HG03039 (cell line): ENCODE measurements at regions not wholly inside any gene's neighbourhood (a gene's known extent, or its start where the extent isn't known, plus 50 kb on each side); places are given as distances from the start of the nearest gene placed in this dataset.

Experiments used
- ATAC-seq: cut with Tn5 transposase; IDR thresholded peaks from one replicate; pipeline ENCODE4 v1.9.1; 2021; ENCODE audit warnings: mild to moderate bottlenecking, moderate library complexity; ENCODE audit not compliant: unreplicated experiment

DNA sequence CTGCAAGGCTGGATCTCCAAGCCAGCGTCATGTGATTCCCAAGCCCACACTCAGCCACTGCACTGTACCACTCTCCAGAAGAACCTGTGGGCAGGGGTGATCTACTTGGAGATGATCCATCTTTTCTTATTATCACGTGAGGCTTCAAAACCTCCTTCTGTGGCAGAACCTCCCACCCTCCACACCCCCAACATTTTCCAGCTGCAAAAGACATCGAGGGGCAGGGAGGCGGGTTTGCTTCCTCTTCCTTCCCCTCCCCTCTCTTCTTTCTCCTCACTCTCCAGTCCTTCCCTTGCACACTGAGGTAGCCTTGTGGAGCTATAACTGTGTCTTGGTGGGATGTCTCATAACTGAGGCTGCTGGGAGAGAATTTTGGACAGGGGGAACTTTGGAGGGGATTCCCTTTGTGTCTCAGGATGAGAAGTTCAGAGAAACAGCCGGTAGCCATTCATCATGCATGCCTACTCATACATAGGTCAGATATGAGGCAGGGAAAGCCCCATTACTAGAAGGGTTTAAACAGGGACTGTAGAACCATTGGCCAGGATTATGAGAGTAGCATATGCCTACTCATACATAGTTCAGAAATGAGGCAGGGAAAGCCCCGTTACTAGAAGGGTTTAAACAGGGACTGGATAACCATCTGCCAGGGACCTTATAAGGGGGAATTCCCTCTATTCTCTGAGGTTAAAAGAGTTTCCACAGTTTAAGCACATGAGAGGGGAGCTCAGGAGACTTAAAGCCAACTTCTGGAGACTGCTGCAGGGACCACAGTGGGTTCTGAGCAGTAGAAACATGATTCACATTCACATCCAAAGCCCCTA is 420.7 kb upstream of the CADM1 start:
- peak; percentile 79 for ATAC-seq

DNA sequence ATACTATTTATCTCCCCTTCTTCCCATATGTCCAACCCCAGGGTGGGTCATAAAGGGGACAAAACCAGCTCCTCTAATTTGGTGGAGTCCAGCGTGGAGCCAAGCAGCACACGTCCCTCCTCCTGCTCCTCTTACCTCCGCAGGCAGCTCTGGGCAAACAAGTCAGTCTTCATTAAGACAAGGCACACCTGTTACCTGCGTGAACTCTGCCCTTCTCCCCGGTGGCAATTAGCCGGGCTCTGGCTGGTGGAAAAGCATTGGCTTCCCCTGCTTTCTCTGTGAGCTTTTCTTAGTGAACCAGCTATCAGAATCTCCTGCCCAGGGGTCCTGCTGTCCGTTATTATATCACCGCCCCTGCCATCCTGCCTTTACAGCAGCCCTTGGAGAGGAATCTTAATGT is 418.7 kb upstream of the CADM1 start:
- ATAC-seq, result no peak

DNA sequence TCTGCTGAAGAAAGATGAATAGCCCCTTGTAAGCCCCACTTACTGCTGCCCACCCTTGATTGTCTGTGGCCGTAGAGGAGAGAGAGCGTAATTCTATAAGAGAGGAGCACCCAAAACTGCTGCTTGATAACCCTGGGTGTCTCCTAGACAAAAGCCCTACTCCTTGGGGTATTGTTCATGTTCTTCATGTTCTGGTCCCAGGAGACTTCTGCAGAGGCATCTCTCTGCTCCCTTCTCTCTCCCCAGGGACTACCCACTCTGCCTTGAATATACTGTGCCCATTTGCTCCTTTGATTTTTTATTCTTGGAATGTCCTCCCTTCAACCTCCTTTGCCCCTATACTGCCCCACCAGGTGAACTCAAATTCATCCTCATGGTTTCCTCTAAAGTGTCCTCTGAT is 417.8 kb upstream of the CADM1 start:
- no peak for ATAC-seq

DNA sequence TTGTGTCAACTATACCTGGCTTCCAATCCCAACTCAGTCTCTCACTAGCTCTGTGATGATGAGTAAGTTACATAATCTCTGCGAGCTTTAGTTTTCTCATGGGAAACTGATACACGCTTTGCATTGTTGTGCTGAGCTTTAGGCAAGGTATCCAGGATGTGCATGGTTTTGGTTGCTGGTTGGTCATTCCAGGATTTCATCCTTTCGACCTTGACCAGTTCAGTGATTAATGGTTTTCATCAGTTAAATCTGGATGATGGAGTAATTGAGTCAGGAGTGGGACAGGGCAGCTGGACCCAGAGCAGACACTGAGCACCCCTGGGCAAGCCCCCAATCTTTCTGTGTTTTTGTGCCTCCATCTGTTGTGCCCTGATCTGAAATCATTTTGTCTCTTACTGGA is 417.3 kb upstream of the CADM1 start:
- no peak for ATAC-seq

DNA sequence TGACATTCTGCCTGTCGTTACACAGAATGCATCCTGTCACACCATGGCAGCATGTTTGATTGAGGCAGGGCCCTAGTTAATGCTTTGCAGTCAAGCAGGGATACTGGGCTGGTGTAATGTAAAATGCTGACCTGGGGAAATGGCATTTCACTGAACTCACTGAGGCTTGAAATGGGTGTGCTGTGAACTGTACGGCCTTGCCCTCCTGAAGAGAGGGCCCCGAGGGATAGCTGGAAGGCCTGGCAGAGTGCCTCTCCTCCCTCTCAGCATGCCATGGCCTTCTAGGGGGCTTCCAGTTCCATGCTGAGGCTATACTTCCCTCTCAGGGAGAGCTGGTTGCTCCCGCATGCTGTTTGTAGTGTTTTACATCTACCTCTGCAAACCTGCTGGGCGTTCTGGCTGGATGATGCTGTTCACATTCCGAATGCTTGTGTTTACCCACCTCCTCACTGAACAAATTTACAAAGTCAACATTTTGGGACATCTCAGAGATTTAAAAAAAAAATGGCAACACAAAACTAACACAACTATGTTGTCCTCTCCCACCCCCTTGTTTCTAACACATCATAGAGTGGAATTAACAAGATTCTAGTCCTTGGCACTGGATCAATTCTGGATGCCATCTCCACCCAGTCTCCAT is 416.7 kb upstream of the CADM1 start:
- no peak for ATAC-seq

DNA sequence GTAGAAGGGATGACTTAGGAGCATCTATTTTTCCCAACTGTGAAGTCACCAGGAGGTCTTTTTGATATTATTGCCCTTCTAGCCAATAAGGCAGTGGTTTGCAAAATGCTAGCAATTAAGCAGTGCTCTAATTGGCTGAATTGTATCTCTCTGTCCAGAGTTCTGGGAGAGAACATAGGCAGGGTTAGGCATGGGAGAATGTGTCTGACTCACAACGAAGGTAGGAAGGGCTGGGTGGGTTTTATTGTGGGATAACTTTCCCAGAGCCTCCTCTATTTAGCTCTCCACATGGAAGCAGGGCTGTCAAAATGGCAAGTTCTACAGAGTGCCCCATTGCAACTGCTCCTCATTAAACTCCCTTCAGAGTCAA is 415.9 kb upstream of the CADM1 start:
- no peak for ATAC-seq

DNA sequence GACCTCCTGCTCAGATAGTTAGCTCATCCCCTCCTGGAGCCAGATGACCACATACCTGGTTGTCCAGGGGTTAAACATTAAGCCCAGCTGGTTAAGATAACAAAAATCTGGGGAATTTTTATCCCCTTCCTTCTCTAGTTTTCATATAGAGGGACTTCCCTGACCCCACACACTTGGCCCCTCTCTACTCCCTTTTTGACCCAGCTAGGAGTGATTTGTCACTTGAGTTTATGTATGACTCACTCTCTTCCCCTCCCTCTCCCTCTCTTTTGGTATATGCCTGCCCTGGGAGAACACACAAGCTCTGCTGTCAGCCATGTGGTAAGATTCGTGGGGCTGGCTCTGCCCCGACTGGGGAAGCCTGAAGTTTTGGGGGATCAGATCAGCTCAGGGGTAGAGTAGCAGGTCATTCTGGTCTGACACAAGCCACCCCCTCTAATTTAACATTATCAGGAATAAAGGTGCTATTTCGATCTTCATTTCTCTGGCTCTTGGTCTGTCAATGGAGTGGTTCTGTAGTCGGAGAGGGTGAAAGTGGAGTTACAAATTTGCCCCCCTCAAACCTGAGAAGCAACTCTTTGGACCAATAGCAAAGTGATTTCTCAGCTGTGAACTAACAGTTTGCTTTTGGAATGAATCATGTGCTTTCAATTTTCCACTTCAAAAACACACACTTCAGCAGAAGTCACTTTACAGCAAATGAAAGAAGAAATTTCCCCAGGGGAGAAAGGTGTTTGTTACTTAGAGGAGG is 415.3 kb upstream of the CADM1 start:
- ATAC-seq, result peak; percentile 51

DNA sequence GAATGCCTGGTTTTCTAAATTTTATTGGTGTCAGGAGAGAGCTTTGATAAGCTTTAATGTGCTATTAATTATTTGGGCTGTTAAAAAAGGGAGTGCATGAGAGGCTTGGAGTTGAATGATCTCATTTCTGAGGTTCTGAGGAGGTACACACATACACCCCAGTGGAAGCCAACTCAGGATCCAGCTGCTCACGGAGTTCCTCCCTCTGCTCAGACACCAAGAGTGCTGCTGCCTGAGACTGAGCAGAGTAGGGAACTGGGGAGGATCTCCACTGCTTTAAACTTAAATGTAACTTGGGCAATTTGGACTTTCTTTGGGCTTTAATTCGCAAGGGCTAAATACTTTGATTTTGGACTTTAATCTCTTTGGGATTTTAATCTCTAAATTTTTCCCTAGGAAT is 414.4 kb upstream of the CADM1 start:
- no peak for ATAC-seq

DNA sequence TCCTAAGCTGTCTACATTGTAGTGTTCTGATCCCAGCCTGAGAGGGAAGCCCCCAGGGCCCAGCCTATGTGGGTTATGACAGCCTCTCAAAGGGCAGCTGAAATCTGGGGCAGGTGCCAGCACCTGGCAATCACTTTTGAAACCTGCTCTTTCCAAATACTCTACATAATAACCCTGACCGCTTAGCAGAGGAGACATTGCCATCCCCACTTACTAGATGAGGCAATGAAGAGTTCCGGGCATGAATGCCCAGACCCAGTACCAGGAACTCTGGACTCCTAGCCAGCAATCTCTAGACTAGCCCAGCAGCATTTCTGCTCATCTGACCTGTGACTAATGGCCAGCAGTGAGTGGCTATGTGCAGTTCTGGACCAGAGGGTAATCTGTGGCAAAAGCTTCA is 412.4 kb upstream of the CADM1 start:
- no peak for ATAC-seq

DNA sequence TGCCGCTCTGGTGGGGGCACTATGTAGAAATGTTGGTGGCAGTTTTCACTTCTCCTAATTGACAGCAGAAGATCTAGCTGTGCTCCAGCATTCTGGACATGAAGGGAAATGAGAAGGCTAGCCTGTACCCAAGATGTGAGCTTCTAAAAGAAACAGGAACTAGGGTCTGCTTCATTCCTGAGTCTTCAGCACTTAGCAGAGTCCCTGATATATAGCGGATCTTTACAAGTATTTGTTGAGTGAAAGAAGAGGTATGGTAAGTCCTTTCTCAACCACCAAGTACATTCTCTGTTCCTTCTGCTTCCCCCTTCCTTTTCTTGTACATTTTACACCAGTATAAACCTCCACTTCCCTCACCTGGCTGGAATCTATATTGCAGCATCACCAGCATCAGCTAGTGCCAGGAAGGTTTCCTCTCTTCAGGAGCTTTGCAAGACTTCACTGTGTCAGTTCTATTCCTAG is 408.3 kb upstream of the CADM1 start:
- no peak for ATAC-seq

DNA sequence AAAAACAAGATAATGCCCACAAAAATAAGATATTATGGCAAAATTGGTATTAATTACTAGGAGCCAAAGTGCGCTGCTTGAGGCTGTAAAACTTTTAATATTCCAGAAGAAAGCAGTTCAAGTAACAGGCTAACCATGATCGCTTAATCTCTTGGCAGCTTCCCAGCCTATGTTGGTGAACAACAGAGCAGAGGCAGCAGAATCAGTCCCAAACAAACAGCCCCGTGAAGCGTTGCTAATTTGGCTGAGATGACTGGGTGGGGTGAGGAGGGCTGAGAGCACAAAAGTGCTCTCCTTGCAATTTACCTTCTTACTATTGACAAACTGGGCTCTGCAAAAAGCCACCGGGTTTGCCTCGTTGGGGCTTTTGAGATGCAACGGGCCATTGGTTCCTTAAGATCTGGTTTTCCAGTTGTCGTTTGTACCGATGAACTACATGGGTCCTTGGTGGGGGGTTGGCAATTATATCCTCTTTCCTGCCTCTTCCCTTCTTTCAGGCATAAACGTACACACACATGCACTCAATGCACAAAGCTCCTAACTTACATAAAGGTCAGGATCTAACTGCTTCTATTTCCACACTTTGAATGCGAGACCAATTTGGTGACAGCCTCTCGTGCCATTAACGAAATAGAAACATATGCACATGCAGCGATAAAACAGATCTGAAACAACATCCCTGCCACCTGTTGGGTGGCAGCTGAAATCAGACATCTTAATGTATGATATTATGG is 407.6 kb upstream of the CADM1 start:
- ATAC-seq, result no peak

DNA sequence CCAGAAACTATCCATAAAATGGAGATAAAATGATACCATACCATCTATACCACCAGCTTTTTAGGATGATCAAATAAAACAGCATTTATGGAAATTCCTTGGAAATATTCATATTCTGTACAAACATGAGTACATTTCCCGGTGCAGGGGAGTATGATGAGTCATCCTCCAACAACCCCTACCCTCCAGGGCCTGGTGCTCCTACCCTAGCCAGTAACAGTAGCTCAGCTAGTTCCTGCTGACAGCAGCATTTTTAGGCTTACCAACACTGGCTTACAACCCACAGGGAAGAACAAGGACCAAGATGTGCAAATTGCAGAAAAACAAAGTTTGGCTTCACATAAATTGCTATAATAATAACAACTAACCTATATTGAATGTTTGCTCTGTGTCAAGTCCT is 406.2 kb upstream of the CADM1 start:
- no peak for ATAC-seq

DNA sequence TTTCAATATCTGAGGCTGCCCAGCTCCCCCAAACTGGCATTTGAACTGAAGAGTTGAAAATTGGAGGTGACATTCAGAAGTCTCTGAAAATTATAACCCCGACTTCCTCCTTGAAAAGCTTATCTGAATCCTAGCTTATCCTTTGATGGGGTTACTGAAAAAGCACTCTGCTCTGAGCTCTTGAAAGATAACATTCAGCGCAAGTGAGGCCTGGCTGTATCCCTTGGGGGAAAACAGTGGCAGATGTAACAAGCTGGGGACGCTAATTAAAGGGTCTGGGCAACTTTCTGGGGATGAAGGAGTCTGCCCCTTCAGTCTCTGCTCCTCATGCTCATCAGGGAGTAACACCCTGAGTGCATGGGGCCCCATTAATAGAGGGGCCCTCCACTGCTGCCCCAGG is 402.0 kb upstream of the CADM1 start:
- ATAC-seq, result no peak

DNA sequence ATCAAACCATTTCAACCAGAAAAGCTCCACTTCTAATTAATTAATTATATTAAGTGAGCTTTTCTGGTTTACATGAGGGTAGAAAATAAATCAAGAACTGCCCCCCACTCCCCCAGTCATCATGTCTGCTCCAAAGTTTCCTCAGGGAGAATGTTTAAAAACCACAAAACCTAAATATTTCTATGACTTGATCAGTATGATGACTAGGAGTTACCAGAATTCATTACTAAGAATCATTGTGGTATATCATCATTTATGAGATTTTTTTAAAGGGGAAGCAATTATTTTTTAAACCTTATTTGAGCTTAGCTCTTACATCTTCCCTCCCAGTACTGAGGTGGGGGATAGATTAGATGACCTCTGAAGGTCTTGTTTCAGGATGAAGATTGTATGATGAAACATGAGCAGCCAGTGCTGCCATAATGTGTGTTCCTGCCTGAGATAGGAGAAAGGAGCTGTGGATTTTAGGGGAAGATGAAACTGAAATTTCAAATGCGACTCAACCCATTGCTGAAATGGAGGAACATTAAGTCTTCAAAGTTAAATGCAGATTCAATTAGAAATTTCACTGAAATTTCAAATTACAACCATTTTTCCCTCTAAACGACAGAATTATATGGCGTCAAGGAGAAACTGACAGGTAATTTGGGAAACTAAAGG is 401.3 kb upstream of the CADM1 start:
- no peak for ATAC-seq

DNA sequence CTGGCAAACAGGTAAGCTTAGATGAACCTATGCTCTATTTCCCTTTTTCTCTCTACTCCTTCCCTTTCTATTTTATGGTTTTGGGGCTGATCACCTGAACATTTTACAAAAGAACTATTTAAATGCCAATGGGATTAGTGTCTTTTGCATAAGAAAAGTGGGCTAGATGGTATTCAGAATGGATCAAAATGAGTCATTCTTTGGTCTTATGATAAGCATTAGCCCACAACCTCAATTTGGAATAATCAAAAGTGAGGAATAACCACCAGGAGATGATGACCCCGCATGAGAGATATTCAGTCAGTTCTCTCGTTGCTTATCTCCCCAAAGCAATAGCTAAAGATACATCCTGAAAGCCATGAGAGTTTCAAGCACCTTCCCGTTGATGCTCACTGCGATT is 399.0 kb upstream of the CADM1 start:
- no peak for ATAC-seq

DNA sequence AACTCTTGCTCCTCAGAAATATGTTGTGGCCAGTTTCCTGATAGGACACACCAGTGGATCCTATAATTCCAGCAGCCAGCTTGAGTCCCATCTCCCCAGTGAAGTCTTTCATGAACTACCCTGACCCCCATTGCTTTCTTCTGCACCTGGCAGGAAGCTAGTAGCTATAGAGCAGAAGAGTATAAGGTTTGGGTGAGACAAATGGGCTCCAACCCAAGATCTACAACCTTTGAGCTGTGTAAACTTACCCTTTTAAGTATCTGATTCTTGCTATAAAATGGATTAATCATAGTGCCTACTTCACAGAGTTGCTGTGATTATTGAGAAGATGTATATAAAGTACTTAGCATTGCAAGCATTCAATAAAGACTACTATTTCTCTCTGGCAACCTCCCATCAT is 396.9 kb upstream of the CADM1 start:
- no peak for ATAC-seq

DNA sequence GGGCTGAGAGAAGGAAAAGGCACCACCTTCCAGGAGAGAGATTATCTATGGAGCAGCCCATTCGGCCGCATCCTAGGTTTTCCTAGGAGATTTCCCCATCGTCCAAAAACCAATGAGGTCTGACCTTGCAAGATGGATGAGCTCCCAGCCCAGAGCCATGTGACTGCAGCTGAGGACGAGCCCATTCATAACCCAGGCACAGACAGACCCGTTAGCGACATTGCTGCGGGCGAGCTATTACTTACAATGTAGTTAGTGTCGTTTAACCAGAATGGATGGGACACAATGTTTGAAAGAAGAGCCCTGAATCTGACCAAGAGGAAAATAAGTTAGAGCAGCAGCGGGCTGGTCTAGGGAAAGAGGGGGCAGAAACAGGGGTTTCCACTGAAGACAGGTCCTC is 395.9 kb upstream of the CADM1 start:
- ATAC-seq, result no peak

DNA sequence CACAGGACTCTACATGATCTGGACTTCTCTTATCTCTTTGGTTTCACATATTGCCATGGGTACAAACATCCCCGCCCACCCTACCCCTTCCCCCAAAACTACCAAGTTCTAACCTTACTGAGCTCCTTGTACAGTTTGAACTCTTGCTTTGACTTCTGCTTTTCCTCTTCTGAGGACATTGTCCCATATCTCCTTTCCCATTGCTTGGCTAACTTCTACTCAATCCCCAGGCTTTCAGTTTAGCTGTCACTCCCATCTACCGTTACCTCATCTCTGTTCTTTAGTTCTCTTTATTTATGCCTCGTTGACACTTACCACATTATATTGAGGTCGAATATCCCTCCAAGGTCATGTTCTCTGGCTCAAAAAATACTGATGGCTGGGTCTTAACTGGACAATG is 393.5 kb upstream of the CADM1 start:
- ATAC-seq, result no peak

DNA sequence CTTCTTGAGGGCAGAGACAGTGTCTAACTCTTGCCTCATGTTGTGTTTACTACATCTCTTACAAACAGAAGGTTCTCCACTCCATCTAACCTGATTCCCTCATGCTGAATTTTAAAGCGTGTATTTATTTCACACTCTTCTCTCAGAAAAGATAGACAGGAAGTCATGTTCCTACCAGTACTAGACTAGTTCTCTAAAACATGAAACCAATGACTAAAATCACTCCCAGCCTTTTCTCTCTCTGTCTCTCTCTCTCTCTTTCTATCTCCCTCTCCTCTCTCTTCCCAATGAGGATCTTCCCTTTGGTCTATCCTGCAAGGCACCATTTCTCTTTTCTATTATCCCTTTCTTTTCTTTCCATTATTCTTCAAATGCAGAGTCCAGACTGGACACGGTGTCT is 391.9 kb upstream of the CADM1 start:
- no peak for ATAC-seq

DNA sequence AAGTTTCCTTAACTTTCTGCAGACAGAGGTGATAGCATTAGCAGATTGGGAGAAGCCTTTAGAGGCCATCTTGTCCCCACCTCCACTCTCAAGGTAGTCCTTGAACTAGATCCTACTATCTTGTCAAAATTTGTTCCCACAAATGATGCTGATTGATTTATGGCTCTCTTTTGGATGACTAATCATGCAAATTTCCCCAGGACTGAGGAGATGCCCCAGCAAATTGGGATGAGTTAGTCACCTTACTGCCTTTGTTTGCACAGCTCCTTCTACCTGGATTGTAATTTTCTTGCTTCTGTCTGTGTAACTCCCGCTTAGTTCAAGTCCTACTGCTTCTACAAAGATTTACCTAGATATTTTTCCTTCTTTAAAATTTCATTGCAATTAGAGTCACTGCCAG is 391.4 kb upstream of the CADM1 start:
- no peak for ATAC-seq

DNA sequence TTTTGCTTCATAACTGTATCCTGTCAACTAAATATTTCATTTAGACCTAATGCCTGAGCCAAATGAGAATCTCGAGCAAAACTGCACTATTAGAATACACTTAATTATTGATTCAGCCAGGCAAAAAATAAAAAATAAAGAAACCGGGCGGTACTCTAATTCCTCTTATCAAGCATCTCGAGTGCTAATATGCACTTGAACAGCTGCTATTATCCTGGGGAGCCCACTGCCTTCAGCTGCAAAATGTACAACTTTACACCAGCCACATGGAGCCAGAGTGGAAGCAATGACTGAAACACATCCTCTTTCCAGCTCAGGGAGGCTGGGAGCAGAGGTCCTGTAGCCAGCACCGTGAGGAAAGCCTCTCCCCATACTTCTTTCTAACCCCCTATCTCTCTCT is 390.0 kb upstream of the CADM1 start:
- ATAC-seq, result no peak
